Smooth muscle cell (in vitro differentiated cells): ENCODE measurements at regions not wholly inside any gene's neighbourhood (a gene's known extent, or its start where the extent isn't known, plus 50 kb on each side); places are given as distances from the start of the nearest gene placed in this dataset.

Experiments used
- DNase-seq: peaks from one replicate; lab custom pipeline; 2025; ENCODE audit not compliant: unreplicated experiment; lab: John Stamatoyannopoulos, UW
- H2AFZ ChIP-seq: fragments of 200-600 bp; sonication (generic); 2 replicates; pipeline ENCODE4 v1.6.0; 2016; ENCODE audit warnings: antibody characterized with exemption, low read depth, mild to moderate bottlenecking
- H3F3A ChIP-seq: fragments of 200-600 bp; sonication (generic); 2 replicates; pipeline ENCODE4 v1.6.0; 2017; ENCODE audit warnings: antibody characterized with exemption, low read depth
- H3K27ac ChIP-seq: fragments of 200-600 bp; sonication (generic); 2 replicates; pipeline ENCODE4 v1.5.1; 2016; ENCODE audit warnings: low read depth, mild to moderate bottlenecking
- H3K27me3 ChIP-seq: fragments of 200-600 bp; sonication (generic); 2 replicates; pipeline ENCODE4 v1.6.1; 2016; ENCODE audit warnings: low read depth, mild to moderate bottlenecking
- H3K36me3 ChIP-seq: fragments of 200-600 bp; sonication (generic); 2 replicates; pipeline ENCODE4 v1.5.1; 2016; ENCODE audit warnings: low read depth
- H3K4me1 ChIP-seq: fragments of 200-600 bp; sonication (generic); 2 replicates; pipeline ENCODE4 v1.5.1; 2016; ENCODE audit warnings: low read depth
- H3K4me2 ChIP-seq: fragments of 200-600 bp; sonication (generic); 2 replicates; pipeline ENCODE4 v1.6.0; 2016; ENCODE audit warnings: mild to moderate bottlenecking
- H3K4me3 ChIP-seq: fragments of 200-600 bp; sonication (generic); 2 replicates; pipeline ENCODE4 v1.5.1; 2016; ENCODE audit warnings: mild to moderate bottlenecking
- H3K79me2 ChIP-seq: fragments of 200-600 bp; sonication (generic); 2 replicates; pipeline ENCODE4 v1.6.0; 2016; ENCODE audit warnings: low read depth, mild to moderate bottlenecking
- H3K9ac ChIP-seq: fragments of 200-600 bp; sonication (generic); 2 replicates; pipeline ENCODE4 v1.6.0; 2016; ENCODE audit warnings: low read depth
- H3K9me3 ChIP-seq: fragments of 200-600 bp; sonication (generic); replicated peaks from 2 replicates; pipeline ENCODE4 v1.5.1; 2016; ENCODE audit warnings: low read depth
- H4K20me1 ChIP-seq: fragments of 200-600 bp; sonication (generic); 2 replicates; pipeline ENCODE4 v1.6.0; 2016; ENCODE audit warnings: low read depth
- WGBS: methylation state at CpG from one replicate; pipeline ENCODE4 v1.1.7; 2016; ENCODE audit warnings: low lambda C conversion rate; 5-methylcytosine and 5-hydroxymethylcytosine counted together
- TF ChIP-seq, protein P1 (sequence below): fragments of 200-600 bp; sonication (generic); IDR thresholded peaks from 2 replicates; pipeline ENCODE4 v1.5.1; 2017; ENCODE audit warnings: borderline replicate concordance, mild to moderate bottlenecking, antibody characterized with exemption; ENCODE audit not compliant: insufficient read depth, poor library complexity, severe bottlenecking

DNA sequence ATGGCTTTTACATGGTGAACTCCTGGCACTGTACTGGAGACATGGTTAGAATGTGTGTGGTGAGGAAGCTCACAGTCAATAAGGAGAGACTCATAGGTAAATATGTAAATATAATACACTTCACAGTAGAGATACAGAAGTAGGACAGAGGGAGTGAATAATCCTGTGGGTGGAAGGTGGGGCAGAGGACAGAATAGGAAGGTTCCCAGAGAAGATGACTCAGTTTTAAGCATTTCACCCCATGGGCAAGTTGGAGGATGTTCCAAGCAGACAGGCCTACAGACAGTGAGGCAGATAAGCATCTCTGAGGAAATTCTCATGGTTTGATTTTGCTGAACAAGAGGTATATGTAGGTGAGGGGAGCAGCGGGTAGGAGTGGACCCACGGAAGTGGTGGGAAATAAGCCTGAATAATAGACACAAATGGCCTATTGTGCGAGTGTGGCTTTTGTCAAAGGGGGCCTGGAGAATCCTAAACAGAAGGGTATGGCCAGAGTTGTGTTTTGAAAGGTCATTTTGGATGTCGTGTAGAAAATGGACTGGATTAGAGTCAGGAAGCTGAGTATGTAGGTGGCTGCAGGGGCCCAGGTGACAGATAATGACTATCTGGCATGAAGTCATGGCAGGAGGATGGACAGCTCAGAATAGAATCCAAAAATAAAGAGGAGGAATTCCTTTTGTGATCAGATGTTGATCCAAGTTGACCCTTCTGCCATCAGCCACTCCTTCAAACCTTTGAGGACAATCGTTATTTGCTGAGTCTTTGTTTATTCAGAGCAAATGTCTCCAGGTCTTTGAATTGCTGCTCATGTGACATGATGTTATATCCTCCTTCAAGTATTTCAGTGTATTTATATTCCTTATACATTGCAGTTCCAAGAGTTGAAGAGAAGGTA lies 97.3 kb upstream of the THRB start:
- Histone ChIP-seq H3K79me2 (no peaks in the 10 kb centered on the region), H3K4me2 (no peak overlapping the region), H3K9me3 (no peaks in the 10 kb centered on the region), H3K4me1 (peaks cover 7% of the 10 kb centered on the region), H3K9ac (no peak overlapping the region), H3F3A (no peaks in the 10 kb centered on the region), H3K27ac (peak overlapping the region; percentile 67), H2AFZ (no peak overlapping the region), H3K36me3 (no peaks in the 10 kb centered on the region), H4K20me1 (no peaks in the 10 kb centered on the region), H3K27me3 (peaks cover 18% of the 10 kb centered on the region), H3K4me3 (no peak overlapping the region)
- DNase-seq = no peak
- 73% methylated on average over 5 of the region's 5 CpGs for WGBS
- TF ChIP-seq, protein P1, sequence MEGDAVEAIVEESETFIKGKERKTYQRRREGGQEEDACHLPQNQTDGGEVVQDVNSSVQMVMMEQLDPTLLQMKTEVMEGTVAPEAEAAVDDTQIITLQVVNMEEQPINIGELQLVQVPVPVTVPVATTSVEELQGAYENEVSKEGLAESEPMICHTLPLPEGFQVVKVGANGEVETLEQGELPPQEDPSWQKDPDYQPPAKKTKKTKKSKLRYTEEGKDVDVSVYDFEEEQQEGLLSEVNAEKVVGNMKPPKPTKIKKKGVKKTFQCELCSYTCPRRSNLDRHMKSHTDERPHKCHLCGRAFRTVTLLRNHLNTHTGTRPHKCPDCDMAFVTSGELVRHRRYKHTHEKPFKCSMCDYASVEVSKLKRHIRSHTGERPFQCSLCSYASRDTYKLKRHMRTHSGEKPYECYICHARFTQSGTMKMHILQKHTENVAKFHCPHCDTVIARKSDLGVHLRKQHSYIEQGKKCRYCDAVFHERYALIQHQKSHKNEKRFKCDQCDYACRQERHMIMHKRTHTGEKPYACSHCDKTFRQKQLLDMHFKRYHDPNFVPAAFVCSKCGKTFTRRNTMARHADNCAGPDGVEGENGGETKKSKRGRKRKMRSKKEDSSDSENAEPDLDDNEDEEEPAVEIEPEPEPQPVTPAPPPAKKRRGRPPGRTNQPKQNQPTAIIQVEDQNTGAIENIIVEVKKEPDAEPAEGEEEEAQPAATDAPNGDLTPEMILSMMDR = no peak

DNA sequence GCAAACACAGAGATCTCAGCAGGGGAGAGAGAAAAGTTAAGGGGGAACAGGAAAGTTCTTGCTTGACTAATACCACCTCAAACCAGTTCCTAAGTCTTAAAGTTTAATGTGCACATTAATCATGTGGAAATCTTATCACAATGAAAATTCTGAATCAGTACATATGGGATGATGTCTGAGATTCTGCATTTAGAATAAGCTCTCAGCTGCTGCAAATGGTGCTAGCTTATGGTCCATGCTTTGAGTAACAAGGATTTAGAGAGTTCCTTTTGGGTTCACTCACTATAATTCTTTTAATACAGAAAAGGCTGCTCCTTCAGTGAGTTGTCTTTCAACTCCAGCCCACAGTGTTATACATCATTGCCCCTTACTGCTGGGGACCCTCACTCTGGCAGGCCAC lies 99.5 kb upstream of the THRB start:
- Histone ChIP-seq H3K4me2 (no peak overlapping the region), H2AFZ (no peak overlapping the region), H4K20me1 (no peaks in the 10 kb centered on the region), H3K9ac (no peak overlapping the region), H3F3A (no peaks in the 10 kb centered on the region), H3K9me3 (no peaks in the 10 kb centered on the region), H3K27me3 (peaks cover 5% of the 10 kb centered on the region), H3K79me2 (no peaks in the 10 kb centered on the region), H3K4me3 (no peak overlapping the region), H3K4me1 (peaks cover 6% of the 10 kb centered on the region), H3K27ac (no peak overlapping the region), H3K36me3 (no peaks in the 10 kb centered on the region)
- TF ChIP-seq, protein P1 = no peak
- no peak for DNase-seq

DNA sequence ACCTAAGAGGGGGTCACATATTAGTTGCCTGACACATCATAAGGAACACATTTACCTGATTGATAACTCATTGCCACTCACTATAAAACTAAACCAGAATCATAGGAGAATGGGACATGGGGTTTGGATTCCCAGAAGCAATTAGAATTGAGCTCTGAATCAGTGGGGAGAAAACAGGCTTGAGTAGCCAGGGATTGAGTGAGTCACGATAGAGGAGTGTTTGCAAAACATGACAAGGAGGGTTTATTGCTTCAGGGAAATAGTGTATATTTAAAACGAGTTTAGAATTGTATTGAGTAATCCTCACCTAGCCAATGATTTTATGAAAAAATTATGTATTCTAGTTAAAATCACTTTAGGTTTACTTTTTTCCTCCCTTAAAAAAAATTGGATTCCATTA lies 101.1 kb upstream of the THRB start:
- peak overlapping the region; percentile 27 for H3K4me2 ChIP-seq
- TF ChIP-seq, protein P1 = no peak
- H3K79me2 ChIP-seq = no peaks in the 10 kb centered on the region
- H2AFZ ChIP-seq = no peak overlapping the region
- H3K4me1 ChIP-seq = peaks cover 7% of the 10 kb centered on the region
- 7% methylated on average over 2 of the region's 2 CpGs for WGBS
- H3K9ac ChIP-seq = no peak overlapping the region
- H3F3A ChIP-seq = no peaks in the 10 kb centered on the region
- H3K27ac ChIP-seq = peak overlapping the region; percentile 59
- no peak for DNase-seq
- no peaks in the 10 kb centered on the region for H3K9me3 ChIP-seq
- no peak overlapping the region for H3K4me3 ChIP-seq
- H4K20me1 ChIP-seq = no peaks in the 10 kb centered on the region
- no peaks in the 10 kb centered on the region for H3K27me3 ChIP-seq
- H3K36me3 ChIP-seq = no peaks in the 10 kb centered on the region

DNA sequence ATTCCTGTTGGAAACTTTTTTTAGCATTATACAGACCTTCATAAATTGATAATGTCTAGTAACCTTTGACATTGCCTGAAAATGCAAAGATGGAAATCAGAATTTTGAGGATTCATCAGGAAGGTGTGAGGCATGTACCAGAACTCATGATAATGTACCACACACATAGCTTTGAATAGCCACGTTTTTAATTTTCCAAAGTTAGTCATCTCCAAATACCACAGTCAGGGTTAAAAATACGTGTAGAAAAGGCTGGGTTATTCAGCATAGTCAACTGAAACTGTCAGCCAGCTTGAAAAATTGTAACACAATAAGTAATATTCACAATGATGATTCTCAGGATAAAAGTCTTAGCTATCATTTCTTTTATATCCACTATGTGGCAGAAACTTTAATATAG lies 102.0 kb upstream of the THRB start:
- Histone ChIP-seq H3K4me1 (peaks cover 4% of the 10 kb centered on the region), H3K79me2 (no peaks in the 10 kb centered on the region), H3K4me3 (no peak overlapping the region), H3K27ac (peak overlapping the region; percentile 59), H3K9me3 (no peaks in the 10 kb centered on the region), H3K4me2 (peak overlapping the region; percentile 27), H3K9ac (no peak overlapping the region), H2AFZ (no peak overlapping the region), H3F3A (no peaks in the 10 kb centered on the region), H3K27me3 (no peaks in the 10 kb centered on the region), H3K36me3 (no peaks in the 10 kb centered on the region), H4K20me1 (no peaks in the 10 kb centered on the region)
- WGBS = 48% methylated on average over 2 of the region's 2 CpGs
- TF ChIP-seq, protein P1 = no peak
- no peak for DNase-seq
